Heart left ventricle (tissue), 13 donors: ENCODE measurements at regions not wholly inside any gene's neighbourhood (a gene's known extent, or its start where the extent isn't known, plus 50 kb on each side); places are given as distances from the start of the nearest gene placed in this dataset.

Experiments used
- CTCF ChIP-seq, 12 donors: fragments of 200-600 bp; sonication (generic) in 4 of 12; IDR thresholded peaks; one replicate each; pipeline versions ENCODE4 v1.5.0 to v1.8.0; 2018 to 2022; ENCODE audit warnings: antibody characterized with exemption in 12 of 12, mild to moderate bottlenecking in 5 of 12
- POLR2A ChIP-seq, 2 donors: fragments of 450-650 bp; IDR thresholded peaks; one replicate each; pipeline ENCODE4 v1.6.1; 2017; ENCODE audit warnings: antibody characterized with exemption in 2 of 2, mild to moderate bottlenecking in 2 of 2, moderate library complexity in 2 of 2
- donor health status: ischemic (EF 13 %, LVEDD 7.1; RV severe dilation, severe dysfunction).
- donor health status: DM: no; HTN: yes; CAD: no.
- donor health status: DM: no; HTN: no; CAD: no.
- donor health status: ischemic (EF 25% LVEDD 6.9; RV normal size, moderate dysfunction).
- donor health status: ischemic (EF 25% LVEDD 5.7; RV mildly dilated, moderate dysfunction).
- donor health status: ischemic (EF 35%, LVEDD 5.7; RV mildly dilated, moderate dysfunction).
- donor health status: nonischemic (EF 11% LVEDD 7.7; RV severe dilation, severe dysfunction).
- donor health status: DM: yes; HTN: yes; CAD: no.
- donor health status: PGD.
- donor health status: ischemic (EF 29% LVEDD 5.4; RV normal size, mild dysfunction).
- donor health status: nonischemic (EF 23%, LVEDD 6.1; RV moderate dilation, normal function).

- TF ChIP-seq CTCF (IDR thresholded peaks at IDR 0.05) (no peak), POLR2A (IDR thresholded peaks at IDR 0.05) (no peak)
These were observed 304.7 kb upstream of the TMTC1 start for GRCh38 chr12:30088259-30088995.
